ENCODE measurements at regions not wholly inside any gene's neighbourhood (a gene's known extent, or its start where the extent isn't known, plus 50 kb on each side); places are given as distances from the start of the nearest gene placed in this dataset.

GRCh38 chr6:100980949-100981348, 99.8 kb upstream of the ASCC3 start:
- no peaks in the 10 kb centered on the region for H3K4me1 Mint-ChIP-seq (ENCODE audit: low read depth, unreplicated experiment)
- no peak for TF ChIP-seq CTCF (IDR thresholded peaks at IDR 0.05; ENCODE audit: partially characterized antibody, unreplicated experiment)
- no peak overlapping the region for H3K4me3 Mint-ChIP-seq (ENCODE audit: unreplicated experiment)
- peaks cover 2% of the 10 kb centered on the region for H3K27me3 Mint-ChIP-seq (ENCODE audit: unreplicated experiment)
- no peaks in the 10 kb centered on the region for H3K36me3 Mint-ChIP-seq (ENCODE audit: unreplicated experiment)
- no peak overlapping the region for H3K27ac Mint-ChIP-seq (ENCODE audit: unreplicated experiment)
- H3K9me3 Mint-ChIP-seq (ENCODE audit: unreplicated experiment): no peaks in the 10 kb centered on the region
- DNase-seq: no peak

DNA sequence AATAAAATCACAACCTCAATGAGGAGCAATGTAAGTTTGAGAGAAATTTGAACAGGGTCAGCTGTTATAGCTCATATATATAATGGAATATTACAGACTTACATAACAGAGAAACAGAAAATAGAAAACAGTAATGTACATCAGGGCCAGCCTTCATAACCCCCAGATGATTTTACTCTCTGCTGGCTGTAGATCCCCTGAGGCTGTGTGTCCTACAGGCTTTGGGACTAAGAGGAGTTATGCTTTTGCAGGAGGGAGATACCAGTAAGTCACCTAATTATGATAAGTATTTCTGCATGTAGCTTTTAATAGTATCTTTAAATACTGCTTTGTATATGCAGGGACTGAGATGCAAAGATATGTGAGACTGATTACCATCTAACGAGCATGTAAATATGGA, 105.8 kb upstream of the ASCC3 start:
- Mint-ChIP-seq H3K9me3 (ENCODE audit: unreplicated experiment) (no peaks in the 10 kb centered on the region), H3K36me3 (ENCODE audit: unreplicated experiment) (peaks cover under 1% of the 10 kb centered on the region), H3K27ac (ENCODE audit: unreplicated experiment) (no peak overlapping the region), H3K4me3 (ENCODE audit: unreplicated experiment) (no peak overlapping the region), H3K4me1 (ENCODE audit: low read depth, unreplicated experiment) (no peaks in the 10 kb centered on the region), H3K27me3 (ENCODE audit: unreplicated experiment) (peaks cover 2% of the 10 kb centered on the region)
- TF ChIP-seq CTCF (IDR thresholded peaks at IDR 0.05; ENCODE audit: partially characterized antibody, unreplicated experiment): no peak
- DNase-seq: no peak

DNA sequence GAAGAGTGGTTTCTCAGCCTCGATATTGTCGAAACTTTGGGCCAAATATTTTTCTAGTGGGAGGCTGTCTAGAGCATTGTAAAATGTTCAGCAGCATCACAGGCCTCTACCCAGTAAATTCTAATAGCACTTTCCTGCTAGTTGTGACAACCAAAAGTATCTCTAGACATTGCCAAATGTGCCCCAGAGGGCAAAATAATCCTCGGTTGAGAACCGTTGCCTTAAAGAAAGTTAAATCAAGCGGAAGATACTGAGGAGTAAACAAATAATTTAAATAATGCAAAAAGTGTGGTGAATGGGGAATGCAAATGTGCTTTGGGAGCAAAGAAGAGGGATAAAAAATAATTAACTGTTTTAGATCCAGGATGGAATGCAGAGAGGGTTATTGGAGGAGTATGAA, 106.4 kb upstream of the ASCC3 start:
- Mint-ChIP-seq H3K27ac (ENCODE audit: unreplicated experiment) (no peak overlapping the region), H3K9me3 (ENCODE audit: unreplicated experiment) (no peaks in the 10 kb centered on the region), H3K4me3 (ENCODE audit: unreplicated experiment) (no peak overlapping the region), H3K36me3 (ENCODE audit: unreplicated experiment) (peaks cover 3% of the 10 kb centered on the region), H3K4me1 (ENCODE audit: low read depth, unreplicated experiment) (no peaks in the 10 kb centered on the region), H3K27me3 (ENCODE audit: unreplicated experiment) (peaks cover 2% of the 10 kb centered on the region)
- DNase-seq: no peak
- TF ChIP-seq CTCF (IDR thresholded peaks at IDR 0.05; ENCODE audit: partially characterized antibody, unreplicated experiment): no peak

GRCh38 chr6:100988391-100988984, 107.4 kb upstream of the ASCC3 start:
- TF ChIP-seq CTCF (IDR thresholded peaks at IDR 0.05; ENCODE audit: partially characterized antibody, unreplicated experiment): no peak
- H3K36me3 Mint-ChIP-seq (ENCODE audit: unreplicated experiment): peaks cover 3% of the 10 kb centered on the region
- no peak overlapping the region for H3K27ac Mint-ChIP-seq (ENCODE audit: unreplicated experiment)
- DNase-seq: no peak
- no peaks in the 10 kb centered on the region for H3K9me3 Mint-ChIP-seq (ENCODE audit: unreplicated experiment)
- H3K4me1 Mint-ChIP-seq (ENCODE audit: low read depth, unreplicated experiment): no peaks in the 10 kb centered on the region
- no peak overlapping the region for H3K4me3 Mint-ChIP-seq (ENCODE audit: unreplicated experiment)
- H3K27me3 Mint-ChIP-seq (ENCODE audit: unreplicated experiment): peaks cover 2% of the 10 kb centered on the region

DNA sequence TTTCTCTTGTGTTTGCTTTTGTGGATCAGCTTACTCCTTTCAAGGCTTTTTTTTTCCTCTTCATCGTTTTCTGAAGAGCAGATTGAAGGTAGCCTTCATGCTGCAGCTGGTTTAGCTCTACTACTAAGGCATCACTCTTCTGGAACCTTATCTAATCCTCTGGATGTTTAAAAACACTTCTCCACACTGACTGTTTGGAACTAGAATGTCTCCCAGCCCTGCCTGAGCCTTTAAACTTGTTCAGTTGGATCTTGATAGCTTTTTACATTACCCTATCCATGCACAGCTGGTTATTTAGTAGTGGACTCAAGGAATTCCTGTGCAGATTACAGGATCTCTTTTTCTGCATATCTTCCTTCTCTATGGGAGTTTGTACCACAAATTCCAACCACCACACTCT, 108.9 kb upstream of the ASCC3 start:
- DNase-seq: no peak
- H3K27ac Mint-ChIP-seq (ENCODE audit: unreplicated experiment): no peak overlapping the region
- H3K9me3 Mint-ChIP-seq (ENCODE audit: unreplicated experiment): no peaks in the 10 kb centered on the region
- no peaks in the 10 kb centered on the region for H3K27me3 Mint-ChIP-seq (ENCODE audit: unreplicated experiment)
- no peak overlapping the region for H3K4me3 Mint-ChIP-seq (ENCODE audit: unreplicated experiment)
- H3K4me1 Mint-ChIP-seq (ENCODE audit: low read depth, unreplicated experiment): no peaks in the 10 kb centered on the region
- TF ChIP-seq CTCF (IDR thresholded peaks at IDR 0.05; ENCODE audit: partially characterized antibody, unreplicated experiment): no peak
- H3K36me3 Mint-ChIP-seq (ENCODE audit: unreplicated experiment): peaks cover 3% of the 10 kb centered on the region
